OCI-LY1 (cell line): ENCODE measurements at regions not wholly inside any gene's neighbourhood (a gene's known extent, or its start where the extent isn't known, plus 50 kb on each side); places are given as distances from the start of the nearest gene placed in this dataset.

ENCODE experiments used
- EZH2 ChIP-seq: fragments of 200-600 bp; sonication (generic), shearing (Covaris generic); IDR thresholded peaks from 2 replicates; pipeline ENCODE4 v1.8.0; 2017; ENCODE audit warnings: borderline replicate concordance, mixed run types, mild to moderate bottlenecking, antibody characterized with exemption, low read length, moderate library complexity, mixed read lengths
- TF ChIP-seq, protein P1 (sequence below): fragments of 200-600 bp; sonication (generic), shearing (Covaris generic); IDR thresholded peaks from 2 replicates; pipeline ENCODE4 v1.5.1; 2017; ENCODE audit warnings: mild to moderate bottlenecking, antibody characterized with exemption, low read length, moderate library complexity, mixed read lengths

DNA sequence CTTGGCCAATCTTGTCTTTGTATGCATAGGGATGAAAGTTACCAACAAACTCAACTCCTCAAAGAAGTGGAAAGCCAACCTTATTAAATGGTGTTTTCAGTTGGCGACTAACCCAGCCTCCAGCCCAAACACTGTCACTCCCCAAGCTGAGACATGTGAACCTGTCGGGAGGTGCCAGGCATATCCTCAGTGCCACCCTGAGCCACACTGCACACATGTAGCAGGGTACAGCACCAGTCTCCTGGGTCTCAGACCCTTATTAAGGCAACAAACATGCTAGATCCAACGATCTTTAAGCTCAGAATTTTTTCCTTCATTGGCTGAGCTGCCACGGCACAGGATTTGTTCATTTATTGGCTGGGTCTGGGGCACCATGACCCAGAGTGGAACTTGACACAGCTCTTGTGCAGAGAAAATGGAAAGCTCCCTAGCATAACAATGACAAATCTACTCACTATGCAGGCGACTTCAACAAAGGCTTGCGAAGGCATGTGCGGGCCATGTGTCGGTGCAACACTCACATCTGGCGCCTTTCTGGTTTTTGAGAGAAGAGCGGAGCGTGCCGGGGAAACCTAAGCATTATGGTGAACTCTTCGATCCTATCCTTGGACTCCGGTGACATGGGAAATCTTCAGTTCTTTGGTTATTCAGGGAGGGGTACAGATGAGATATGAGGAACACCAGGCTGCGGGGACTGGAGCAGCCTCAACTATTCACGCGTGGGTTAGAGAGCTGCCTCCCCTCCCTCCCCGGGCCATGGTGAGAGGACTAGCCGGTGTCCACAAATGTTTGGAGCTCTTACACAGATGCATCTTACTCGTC, 190.1 kb downstream of the FAM43A start:
- TF ChIP-seq EZH2: no peak
- TF ChIP-seq, protein P1, sequence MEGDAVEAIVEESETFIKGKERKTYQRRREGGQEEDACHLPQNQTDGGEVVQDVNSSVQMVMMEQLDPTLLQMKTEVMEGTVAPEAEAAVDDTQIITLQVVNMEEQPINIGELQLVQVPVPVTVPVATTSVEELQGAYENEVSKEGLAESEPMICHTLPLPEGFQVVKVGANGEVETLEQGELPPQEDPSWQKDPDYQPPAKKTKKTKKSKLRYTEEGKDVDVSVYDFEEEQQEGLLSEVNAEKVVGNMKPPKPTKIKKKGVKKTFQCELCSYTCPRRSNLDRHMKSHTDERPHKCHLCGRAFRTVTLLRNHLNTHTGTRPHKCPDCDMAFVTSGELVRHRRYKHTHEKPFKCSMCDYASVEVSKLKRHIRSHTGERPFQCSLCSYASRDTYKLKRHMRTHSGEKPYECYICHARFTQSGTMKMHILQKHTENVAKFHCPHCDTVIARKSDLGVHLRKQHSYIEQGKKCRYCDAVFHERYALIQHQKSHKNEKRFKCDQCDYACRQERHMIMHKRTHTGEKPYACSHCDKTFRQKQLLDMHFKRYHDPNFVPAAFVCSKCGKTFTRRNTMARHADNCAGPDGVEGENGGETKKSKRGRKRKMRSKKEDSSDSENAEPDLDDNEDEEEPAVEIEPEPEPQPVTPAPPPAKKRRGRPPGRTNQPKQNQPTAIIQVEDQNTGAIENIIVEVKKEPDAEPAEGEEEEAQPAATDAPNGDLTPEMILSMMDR: no peak
